GM19467 (cell line): ENCODE measurements at regions not wholly inside any gene's neighbourhood (a gene's known extent, or its start where the extent isn't known, plus 50 kb on each side); places are given as distances from the start of the nearest gene placed in this dataset.

Source experiments
- ATAC-seq: cut with Tn5 transposase; IDR thresholded peaks from one replicate; pipeline ENCODE4 v1.9.1; 2021; ENCODE audit warnings: mild to moderate bottlenecking, moderate library complexity; ENCODE audit not compliant: unreplicated experiment

DNA sequence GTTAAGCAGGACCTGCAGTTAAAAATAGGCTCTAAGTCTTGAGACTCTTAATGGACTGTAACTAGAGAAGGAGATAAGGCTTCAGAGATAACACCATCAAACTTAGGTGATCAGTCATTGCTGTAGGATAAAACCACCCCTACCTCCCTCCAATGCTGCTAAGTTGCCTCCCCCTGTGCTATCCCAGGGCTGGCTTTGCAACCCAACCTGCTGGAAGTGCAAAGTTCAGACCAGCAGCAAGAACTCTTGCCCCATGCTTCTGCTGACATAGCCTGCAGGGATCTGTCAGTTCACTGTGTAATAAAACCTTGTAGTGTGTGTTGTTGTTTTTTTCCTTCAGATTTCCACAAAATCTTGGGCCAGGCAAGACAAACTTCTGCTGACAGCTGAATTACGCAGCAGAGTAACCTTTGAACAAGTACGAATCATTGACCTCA, 57.4 kb upstream of the EPB41L3 start:
- ATAC-seq, result no peak

DNA sequence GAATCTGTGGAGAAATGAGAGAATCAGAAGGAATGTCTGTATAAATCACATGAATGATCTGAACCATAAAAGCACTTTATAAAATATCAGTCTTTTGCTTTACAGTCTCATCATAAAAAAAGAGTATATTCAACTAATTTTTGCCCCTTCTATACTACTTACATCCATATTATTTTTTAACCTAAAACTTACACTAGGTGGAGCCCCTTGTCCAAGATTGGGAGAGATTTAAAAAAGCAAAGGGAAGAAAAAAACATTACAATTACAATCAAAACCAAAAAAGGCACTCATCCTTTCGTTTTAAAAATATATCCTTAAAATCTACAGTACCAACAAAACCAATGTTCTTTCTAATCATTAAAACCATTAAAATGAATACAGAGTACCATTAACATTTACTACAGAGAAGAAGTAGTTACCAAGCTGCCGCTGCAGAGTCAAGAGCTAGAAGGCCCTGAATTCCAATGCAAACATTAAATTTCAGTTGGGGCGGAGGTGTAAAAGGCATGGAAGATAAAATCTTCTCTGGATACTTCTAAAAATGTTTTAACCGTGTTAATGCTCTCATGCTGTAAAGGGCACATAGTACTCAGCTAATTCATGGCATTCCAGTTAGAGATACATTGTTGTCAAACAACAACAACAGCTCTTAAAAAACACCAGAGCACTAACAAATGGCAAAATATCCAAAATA, 56.7 kb upstream of the EPB41L3 start:
- ATAC-seq, result no peak

GRCh38 chr18:5596585-5596984, 52.8 kb upstream of the EPB41L3 start:
- no peak for ATAC-seq
